ENCODE measurements at regions not wholly inside any gene's neighbourhood (a gene's known extent, or its start where the extent isn't known, plus 50 kb on each side); places are given as distances from the start of the nearest gene placed in this dataset.
"Not testable (repeated sequence)": the region's sequence is repeated elsewhere in the genome, so short reads cannot be mapped to it uniquely, and the experiment has no call there.

DNA sequence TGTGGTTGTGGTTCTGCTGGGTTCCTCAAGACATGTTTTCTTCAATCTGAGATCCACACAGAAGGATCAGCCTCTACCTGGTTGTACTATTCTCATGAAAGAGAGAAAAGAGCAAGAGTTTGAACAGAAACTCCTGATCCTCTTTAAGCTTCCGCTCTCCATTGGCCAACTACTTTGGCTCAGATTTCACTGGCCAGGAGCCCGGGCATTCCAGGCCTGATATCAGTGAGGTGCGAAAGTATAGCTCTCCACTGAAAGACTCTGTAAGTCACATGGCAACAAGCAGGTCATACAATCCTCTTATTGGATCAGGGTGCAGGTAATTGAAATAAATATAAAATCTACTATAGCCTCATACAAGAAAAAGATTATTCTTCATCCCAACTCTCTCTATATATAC lies 920.5 kb downstream of the TLE4 start:
- in situ Hi-C loops (cut with MboI; ENCODE audit: low sequenced_read_pairs, unreplicated experiment): no loop called here

DNA sequence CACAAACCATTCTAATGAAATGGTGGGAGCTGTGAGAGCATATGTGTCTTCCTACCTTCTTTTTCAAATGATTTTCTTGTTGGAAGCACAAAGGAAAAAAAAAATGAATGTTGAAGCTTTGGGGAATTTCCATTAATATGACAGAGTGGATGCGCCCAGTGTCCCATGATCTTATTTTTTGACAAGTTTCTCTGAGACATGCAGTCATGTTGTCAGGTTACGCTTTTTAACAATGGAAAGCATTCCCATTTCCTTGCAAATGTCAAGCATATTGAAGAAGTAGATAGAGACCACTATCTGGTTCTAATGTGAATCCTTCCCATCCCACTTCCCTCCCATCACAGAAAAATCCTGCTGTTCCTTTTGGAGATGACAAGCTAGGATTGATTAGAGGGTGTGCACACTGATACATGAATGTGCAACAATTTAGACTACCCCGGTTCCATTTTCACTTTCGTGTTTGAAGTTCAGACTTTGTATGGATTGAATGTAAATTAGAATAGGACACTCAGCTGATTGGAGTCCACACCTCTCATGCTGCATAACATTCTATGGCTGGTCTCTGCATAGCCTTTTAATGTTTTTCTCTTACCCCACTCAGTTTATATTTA lies 919.4 kb downstream of the TLE4 start:
- TF ChIP-seq, protein P1, sequence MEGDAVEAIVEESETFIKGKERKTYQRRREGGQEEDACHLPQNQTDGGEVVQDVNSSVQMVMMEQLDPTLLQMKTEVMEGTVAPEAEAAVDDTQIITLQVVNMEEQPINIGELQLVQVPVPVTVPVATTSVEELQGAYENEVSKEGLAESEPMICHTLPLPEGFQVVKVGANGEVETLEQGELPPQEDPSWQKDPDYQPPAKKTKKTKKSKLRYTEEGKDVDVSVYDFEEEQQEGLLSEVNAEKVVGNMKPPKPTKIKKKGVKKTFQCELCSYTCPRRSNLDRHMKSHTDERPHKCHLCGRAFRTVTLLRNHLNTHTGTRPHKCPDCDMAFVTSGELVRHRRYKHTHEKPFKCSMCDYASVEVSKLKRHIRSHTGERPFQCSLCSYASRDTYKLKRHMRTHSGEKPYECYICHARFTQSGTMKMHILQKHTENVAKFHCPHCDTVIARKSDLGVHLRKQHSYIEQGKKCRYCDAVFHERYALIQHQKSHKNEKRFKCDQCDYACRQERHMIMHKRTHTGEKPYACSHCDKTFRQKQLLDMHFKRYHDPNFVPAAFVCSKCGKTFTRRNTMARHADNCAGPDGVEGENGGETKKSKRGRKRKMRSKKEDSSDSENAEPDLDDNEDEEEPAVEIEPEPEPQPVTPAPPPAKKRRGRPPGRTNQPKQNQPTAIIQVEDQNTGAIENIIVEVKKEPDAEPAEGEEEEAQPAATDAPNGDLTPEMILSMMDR (IDR thresholded peaks at IDR 0.05; ENCODE audit: borderline replicate concordance, control extremely low read depth, extremely low read depth, insufficient read depth, missing control alignments): no peak
- in situ Hi-C loops (cut with MboI; ENCODE audit: low sequenced_read_pairs, unreplicated experiment): no loop called here
- no peak for DNase-seq (ENCODE audit: low spot score)

More for the DNA sequence above, 920.5 kb downstream of the TLE4 start:
- no peak for DNase-seq (ENCODE audit: low spot score)
- TF ChIP-seq, protein P1 (IDR thresholded peaks at IDR 0.05; ENCODE audit: borderline replicate concordance, control extremely low read depth, extremely low read depth, insufficient read depth, missing control alignments): no peak

GRCh38 chr9:80489329-80489728 lies 917.6 kb downstream of the TLE4 start:
- in situ Hi-C loops (cut with MboI; ENCODE audit: low sequenced_read_pairs, unreplicated experiment): no loop called here
- TF ChIP-seq, protein P1 (IDR thresholded peaks at IDR 0.05; ENCODE audit: borderline replicate concordance, control extremely low read depth, extremely low read depth, insufficient read depth, missing control alignments): no peak
- no peak for DNase-seq (ENCODE audit: low spot score)

DNA sequence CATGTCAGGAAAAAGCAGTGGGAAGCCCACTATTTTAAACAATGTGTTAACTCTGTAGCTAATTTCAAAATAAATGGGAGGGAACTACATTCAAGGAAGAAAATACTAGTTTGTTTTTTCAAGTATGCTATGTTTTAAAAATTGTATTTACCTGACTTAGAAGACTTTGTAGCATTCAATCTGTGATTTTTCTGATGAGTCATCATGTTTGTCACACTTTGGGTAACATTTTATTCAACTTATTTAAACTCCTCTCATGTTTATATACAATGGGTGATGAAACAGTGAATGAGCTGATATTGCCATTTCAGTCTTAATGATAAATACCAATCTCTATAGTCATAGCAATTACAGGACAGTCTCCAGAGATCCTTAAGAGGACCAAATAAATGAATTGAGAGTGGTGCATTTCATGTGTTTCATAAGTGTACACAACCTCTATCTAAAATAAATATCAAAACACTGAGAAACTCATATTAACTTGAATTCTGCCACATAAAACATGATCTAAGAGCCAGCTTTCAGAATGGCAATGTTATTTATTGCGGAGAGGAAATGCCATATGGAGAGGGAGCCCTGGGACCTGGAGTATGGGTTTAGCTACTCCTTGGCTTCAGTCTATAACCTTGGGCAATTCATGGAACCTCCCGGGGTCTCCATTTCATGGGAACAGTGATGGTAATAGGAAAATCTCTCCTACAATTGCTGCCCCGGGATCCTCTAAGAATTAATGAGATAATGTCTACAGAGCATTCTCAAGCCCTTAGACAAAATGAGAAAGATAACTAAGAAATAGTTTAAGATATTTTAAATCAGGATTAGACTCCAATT lies 913.9 kb downstream of the TLE4 start:
- in situ Hi-C loops (cut with MboI; ENCODE audit: low sequenced_read_pairs, unreplicated experiment): no loop called here
- TF ChIP-seq, protein P1 (IDR thresholded peaks at IDR 0.05; ENCODE audit: borderline replicate concordance, control extremely low read depth, extremely low read depth, insufficient read depth, missing control alignments): no peak
- DNase-seq (ENCODE audit: low spot score): no peak

DNA sequence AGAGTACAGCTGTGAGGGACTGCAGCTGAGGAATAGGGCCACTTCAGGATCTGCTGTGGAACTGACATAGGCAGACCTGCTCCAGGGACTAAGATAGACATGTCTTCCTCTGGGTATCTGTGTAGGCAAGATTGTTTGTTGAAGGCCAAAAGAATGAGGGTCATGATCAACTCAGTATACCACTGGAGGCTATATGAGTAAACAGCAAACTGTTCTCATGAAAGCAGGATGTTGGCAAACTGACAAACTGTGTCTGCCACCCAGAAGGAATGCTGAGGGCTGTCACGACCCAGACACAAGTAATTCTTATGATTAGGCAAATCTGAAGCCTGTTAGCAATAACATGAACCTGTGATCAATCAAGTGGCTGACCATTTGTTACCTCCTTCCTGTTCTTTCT lies 910.5 kb downstream of the TLE4 start:
- DNase-seq (ENCODE audit: low spot score); in situ Hi-C loops (cut with MboI; ENCODE audit: low sequenced_read_pairs, unreplicated experiment): not testable (repeated sequence)

- in situ Hi-C loops (cut with MboI; ENCODE audit: low sequenced_read_pairs, unreplicated experiment): no loop called here
- DNase-seq (ENCODE audit: low spot score): no peak
Measured at GRCh38 chr9:80467632-80468031, 895.9 kb downstream of the TLE4 start.

More at GRCh38 chr9:80467632-80468031, 895.9 kb downstream of the TLE4 start:
- TF ChIP-seq, protein P1 (IDR thresholded peaks at IDR 0.05; ENCODE audit: borderline replicate concordance, control extremely low read depth, extremely low read depth, insufficient read depth, missing control alignments): no peak

Data from GM13976 (cell line).